GM23338 (cell line): ENCODE measurements at regions not wholly inside any gene's neighbourhood (a gene's known extent, or its start where the extent isn't known, plus 50 kb on each side); places are given as distances from the start of the nearest gene placed in this dataset.

ENCODE experiments used
- ATAC-seq: fragments of 200-7000 bp; cut with Tn5 transposase; 3 replicates; pipeline ENCODE4 v1.9.1; 2020
- DNase-seq: peaks from one replicate; pipeline ENCODE4 v3.0.0-alpha.2; 2015; ENCODE audit warnings: low spot score
- H2AFZ ChIP-seq: fragments of 200-600 bp; sonication (generic); 2 replicates; pipeline ENCODE4 v1.8.0; 2016; ENCODE audit warnings: antibody characterized with exemption, mild to moderate bottlenecking, moderate library complexity
- H3F3A ChIP-seq: fragments of 200-600 bp; sonication (generic); replicated peaks from 2 replicates; pipeline ENCODE4 v1.8.0; 2017; ENCODE audit warnings: antibody characterized with exemption, mixed run types, low read depth
- H3K27ac ChIP-seq: fragments of 200-600 bp; sonication (generic); 2 replicates; pipeline ENCODE4 v1.6.1; 2016; ENCODE audit warnings: low read depth
- H3K27me3 ChIP-seq: fragments of 200-600 bp; sonication (generic); 2 replicates; pipeline ENCODE4 v1.8.0; 2016; ENCODE audit warnings: mild to moderate bottlenecking, mixed run types, moderate library complexity; ENCODE audit not compliant: insufficient read depth
- H3K36me3 ChIP-seq: fragments of 200-600 bp; sonication (generic); 2 replicates; pipeline ENCODE4 v1.8.0; 2016; ENCODE audit warnings: mild to moderate bottlenecking; ENCODE audit not compliant: insufficient read depth
- H3K4me1 ChIP-seq: fragments of 200-600 bp; sonication (generic); 2 replicates; pipeline ENCODE4 v1.8.0; 2016; ENCODE audit warnings: mild to moderate bottlenecking, moderate library complexity; ENCODE audit not compliant: insufficient read depth
- H3K4me2 ChIP-seq: fragments of 200-600 bp; sonication (generic); 2 replicates; pipeline ENCODE4 v1.7.1; 2017; ENCODE audit warnings: mixed run types
- H3K4me3 ChIP-seq: fragments of 200-600 bp; sonication (generic); 2 replicates; pipeline ENCODE4 v1.6.1; 2016; ENCODE audit warnings: mixed run types
- H3K79me2 ChIP-seq: fragments of 200-600 bp; sonication (generic); replicated peaks from 2 replicates; pipeline ENCODE4 v1.8.0; 2017; ENCODE audit warnings: mild to moderate bottlenecking; ENCODE audit not compliant: insufficient read depth
- H3K9me2 ChIP-seq: fragments of 200-600 bp; sonication (generic); 2 replicates; pipeline ENCODE4 v1.8.0; 2017; ENCODE audit not compliant: insufficient read depth
- H4K20me1 ChIP-seq: fragments of 200-600 bp; sonication (generic); replicated peaks from 2 replicates; pipeline ENCODE4 v1.8.0; 2017; ENCODE audit warnings: mild to moderate bottlenecking; ENCODE audit not compliant: insufficient read depth
- H3K27ac Mint-ChIP-seq: 2 replicates; pipeline ENCODE4 v1.8.0; 2020; ENCODE audit warnings: inconsistent platforms, mild to moderate bottlenecking, moderate library complexity, mixed read lengths
- H3K27me3 Mint-ChIP-seq: 3 replicates; pipeline ENCODE4 v1.8.0; 2022; ENCODE audit warnings: low read depth, mild to moderate bottlenecking, moderate library complexity, mixed read lengths, inconsistent platforms; ENCODE audit not compliant: insufficient read depth, poor library complexity
- H3K36me3 Mint-ChIP-seq: 3 replicates; pipeline ENCODE4 v1.8.0; 2021; ENCODE audit warnings: low read depth, mild to moderate bottlenecking, inconsistent platforms, moderate library complexity, mixed read lengths
- H3K4me1 Mint-ChIP-seq: 3 replicates; pipeline ENCODE4 v1.8.0; 2020; ENCODE audit warnings: mild to moderate bottlenecking, inconsistent platforms, mixed read lengths
- H3K4me3 Mint-ChIP-seq: 3 replicates; pipeline ENCODE4 v1.8.0; 2021; ENCODE audit warnings: moderate library complexity, mild to moderate bottlenecking, inconsistent platforms, mixed read lengths
- H3K9me3 Mint-ChIP-seq: 3 replicates; pipeline ENCODE4 v1.8.0; 2020; ENCODE audit warnings: moderate library complexity, mild to moderate bottlenecking, inconsistent platforms, mixed read lengths
- EZH2 ChIP-seq: fragments of 200-600 bp; sonication (generic); IDR thresholded peaks from one replicate; pipeline ENCODE4 v1.8.0; 2017; ENCODE audit warnings: antibody characterized with exemption, mild to moderate bottlenecking, low read depth; ENCODE audit not compliant: unreplicated experiment
- EZH2phosphoT487 ChIP-seq: fragments of 200-600 bp; sonication (generic); IDR thresholded peaks from one replicate; pipeline ENCODE4 v1.8.1; 2018; ENCODE audit warnings: antibody characterized with exemption; ENCODE audit not compliant: unreplicated experiment
- JUNB ChIP-seq: IDR thresholded peaks from one replicate; pipeline ENCODE4 v1.6.1; 2016; ENCODE audit warnings: antibody characterized with exemption; ENCODE audit not compliant: unreplicated experiment
- NANOG ChIP-seq: IDR thresholded peaks from 2 replicates; pipeline ENCODE4 v1.6.1; 2016; ENCODE audit warnings: antibody characterized with exemption, borderline replicate concordance
- ZNF114 ChIP-seq: fragments of 250-450 bp; sonication (Bioruptor Pico); IDR thresholded peaks from 2 replicates; pipeline ENCODE4 v1.5.0; 2020; ENCODE audit warnings: mild to moderate bottlenecking, moderate library complexity
- ZNF331 ChIP-seq: fragments of 250-450 bp; sonication (Bioruptor Pico); IDR thresholded peaks from 2 replicates; pipeline ENCODE4 v1.5.0; 2020; ENCODE audit warnings: low read depth, mild to moderate bottlenecking, moderate library complexity
- TF ChIP-seq, protein P1 (sequence below): fragments of 250-450 bp; sonication (Bioruptor Pico); IDR thresholded peaks from 2 replicates; pipeline ENCODE4 v1.5.0; 2020; ENCODE audit warnings: mild to moderate bottlenecking, moderate library complexity
- TF ChIP-seq, protein P2 (sequence below): IDR thresholded peaks from one replicate; pipeline ENCODE4 v1.6.1; 2018; ENCODE audit warnings: antibody characterized with exemption; ENCODE audit not compliant: unreplicated experiment

DNA sequence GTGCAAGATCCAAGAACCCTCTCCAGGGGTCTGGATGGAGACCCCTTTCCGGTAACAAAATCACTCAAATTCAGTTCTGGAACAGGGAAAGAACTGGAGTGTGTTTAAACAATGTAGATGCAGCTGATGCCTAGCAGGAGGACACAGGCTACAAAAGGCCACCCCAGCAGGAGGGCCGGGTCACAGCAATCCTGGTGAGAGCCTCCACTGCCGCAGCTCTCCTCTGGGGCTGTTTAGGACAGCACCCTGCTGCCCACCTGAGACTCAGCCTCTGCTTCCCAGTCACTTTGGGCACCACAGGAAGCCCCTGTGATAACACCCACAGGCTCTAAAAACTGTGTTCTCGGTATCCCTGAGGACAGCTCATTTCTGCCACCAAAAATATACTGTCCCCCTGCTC is 318.7 kb upstream of the NBEA start:
- H3K4me1 Mint-ChIP-seq, result peaks cover 14% of the 10 kb centered on the region; the same call in 2 of the 3 replicates

GRCh38 chr13:34627509-34628208 is 314.4 kb upstream of the NBEA start:
- Histone ChIP-seq H3K4me3 (no peak overlapping the region), H3K4me2 (no peak overlapping the region), H3K4me1 (peaks cover 3% of the 10 kb centered on the region; the same call in 1 of the 2 replicates), H3K36me3 (no peaks in the 10 kb centered on the region), H4K20me1 (no peaks in the 10 kb centered on the region), H3K79me2 (no peaks in the 10 kb centered on the region), H3K27ac (no peak overlapping the region), H3K27me3 (no peaks in the 10 kb centered on the region), H3F3A (no peaks in the 10 kb centered on the region), H3K9me2 (0 out of 2 replicates have a peak, but pooled peaks cover 4% of the 10 kb centered on the region), H2AFZ (no peak overlapping the region)
- H3K9me3 Mint-ChIP-seq, result peaks cover 5% of the 10 kb centered on the region; the same call in 2 of the 3 replicates
- peaks cover 16% of the 10 kb centered on the region; the same call in 2 of the 3 replicates for H3K4me1 Mint-ChIP-seq
- TF ChIP-seq NANOG, result no peak
- TF ChIP-seq, protein P1, sequence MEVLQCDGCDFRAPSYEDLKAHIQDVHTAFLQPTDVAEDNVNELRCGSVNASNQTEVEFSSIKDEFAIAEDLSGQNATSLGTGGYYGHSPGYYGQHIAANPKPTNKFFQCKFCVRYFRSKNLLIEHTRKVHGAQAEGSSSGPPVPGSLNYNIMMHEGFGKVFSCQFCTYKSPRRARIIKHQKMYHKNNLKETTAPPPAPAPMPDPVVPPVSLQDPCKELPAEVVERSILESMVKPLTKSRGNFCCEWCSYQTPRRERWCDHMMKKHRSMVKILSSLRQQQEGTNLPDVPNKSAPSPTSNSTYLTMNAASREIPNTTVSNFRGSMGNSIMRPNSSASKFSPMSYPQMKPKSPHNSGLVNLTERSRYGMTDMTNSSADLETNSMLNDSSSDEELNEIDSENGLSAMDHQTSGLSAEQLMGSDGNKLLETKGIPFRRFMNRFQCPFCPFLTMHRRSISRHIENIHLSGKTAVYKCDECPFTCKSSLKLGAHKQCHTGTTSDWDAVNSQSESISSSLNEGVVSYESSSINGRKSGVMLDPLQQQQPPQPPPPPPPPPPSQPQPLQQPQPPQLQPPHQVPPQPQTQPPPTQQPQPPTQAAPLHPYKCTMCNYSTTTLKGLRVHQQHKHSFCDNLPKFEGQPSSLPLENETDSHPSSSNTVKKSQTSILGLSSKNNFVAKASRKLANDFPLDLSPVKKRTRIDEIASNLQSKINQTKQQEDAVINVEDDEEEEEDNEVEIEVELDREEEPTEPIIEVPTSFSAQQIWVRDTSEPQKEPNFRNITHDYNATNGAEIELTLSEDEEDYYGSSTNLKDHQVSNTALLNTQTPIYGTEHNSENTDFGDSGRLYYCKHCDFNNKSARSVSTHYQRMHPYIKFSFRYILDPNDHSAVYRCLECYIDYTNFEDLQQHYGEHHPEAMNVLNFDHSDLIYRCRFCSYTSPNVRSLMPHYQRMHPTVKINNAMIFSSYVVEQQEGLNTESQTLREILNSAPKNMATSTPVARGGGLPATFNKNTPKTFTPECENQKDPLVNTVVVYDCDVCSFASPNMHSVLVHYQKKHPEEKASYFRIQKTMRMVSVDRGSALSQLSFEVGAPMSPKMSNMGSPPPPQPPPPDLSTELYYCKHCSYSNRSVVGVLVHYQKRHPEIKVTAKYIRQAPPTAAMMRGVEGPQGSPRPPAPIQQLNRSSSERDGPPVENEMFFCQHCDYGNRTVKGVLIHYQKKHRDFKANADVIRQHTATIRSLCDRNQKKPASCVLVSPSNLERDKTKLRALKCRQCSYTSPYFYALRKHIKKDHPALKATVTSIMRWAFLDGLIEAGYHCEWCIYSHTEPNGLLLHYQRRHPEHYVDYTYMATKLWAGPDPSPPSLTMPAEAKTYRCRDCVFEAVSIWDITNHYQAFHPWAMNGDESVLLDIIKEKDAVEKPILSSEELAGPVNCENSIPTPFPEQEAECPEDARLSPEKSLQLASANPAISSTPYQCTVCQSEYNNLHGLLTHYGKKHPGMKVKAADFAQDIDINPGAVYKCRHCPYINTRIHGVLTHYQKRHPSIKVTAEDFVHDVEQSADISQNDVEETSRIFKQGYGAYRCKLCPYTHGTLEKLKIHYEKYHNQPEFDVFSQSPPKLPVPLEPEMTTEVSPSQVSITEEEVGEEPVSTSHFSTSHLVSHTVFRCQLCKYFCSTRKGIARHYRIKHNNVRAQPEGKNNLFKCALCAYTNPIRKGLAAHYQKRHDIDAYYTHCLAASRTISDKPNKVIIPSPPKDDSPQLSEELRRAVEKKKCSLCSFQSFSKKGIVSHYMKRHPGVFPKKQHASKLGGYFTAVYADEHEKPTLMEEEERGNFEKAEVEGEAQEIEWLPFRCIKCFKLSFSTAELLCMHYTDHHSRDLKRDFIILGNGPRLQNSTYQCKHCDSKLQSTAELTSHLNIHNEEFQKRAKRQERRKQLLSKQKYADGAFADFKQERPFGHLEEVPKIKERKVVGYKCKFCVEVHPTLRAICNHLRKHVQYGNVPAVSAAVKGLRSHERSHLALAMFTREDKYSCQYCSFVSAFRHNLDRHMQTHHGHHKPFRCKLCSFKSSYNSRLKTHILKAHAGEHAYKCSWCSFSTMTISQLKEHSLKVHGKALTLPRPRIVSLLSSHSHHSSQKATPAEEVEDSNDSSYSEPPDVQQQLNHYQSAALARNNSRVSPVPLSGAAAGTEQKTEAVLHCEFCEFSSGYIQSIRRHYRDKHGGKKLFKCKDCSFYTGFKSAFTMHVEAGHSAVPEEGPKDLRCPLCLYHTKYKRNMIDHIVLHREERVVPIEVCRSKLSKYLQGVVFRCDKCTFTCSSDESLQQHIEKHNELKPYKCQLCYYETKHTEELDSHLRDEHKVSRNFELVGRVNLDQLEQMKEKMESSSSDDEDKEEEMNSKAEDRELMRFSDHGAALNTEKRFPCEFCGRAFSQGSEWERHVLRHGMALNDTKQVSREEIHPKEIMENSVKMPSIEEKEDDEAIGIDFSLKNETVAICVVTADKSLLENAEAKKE (CRISPR knock-in tag), result no peak
- H3K4me3 Mint-ChIP-seq, result no peak overlapping the region
- peaks cover 3% of the 10 kb centered on the region for H3K27me3 Mint-ChIP-seq
- no peak overlapping the region for H3K27ac Mint-ChIP-seq
- ATAC-seq (peak; percentile 57), DNase-seq (peak; percentile 29)
- H3K36me3 Mint-ChIP-seq, result peaks cover 4% of the 10 kb centered on the region; the same call in 1 of the 3 replicates

More for the DNA sequence above, 318.7 kb upstream of the NBEA start:
- DNase-seq (no peak), ATAC-seq (peak; percentile 79)
- Histone ChIP-seq H3K27me3 (no peaks in the 10 kb centered on the region), H3K27ac (no peak overlapping the region), H3K4me3 (no peak overlapping the region), H3K9me2 (0 out of 2 replicates have a peak, but pooled peaks cover 8% of the 10 kb centered on the region), H2AFZ (peak overlapping the region; percentile 48; the same call in 1 of the 2 replicates), H3K79me2 (no peaks in the 10 kb centered on the region), H3K4me1 (peaks cover 9% of the 10 kb centered on the region; the same call in 1 of the 2 replicates), H3K4me2 (no peak overlapping the region), H3K36me3 (no peaks in the 10 kb centered on the region), H3F3A (no peaks in the 10 kb centered on the region), H4K20me1 (no peaks in the 10 kb centered on the region)
- Mint-ChIP-seq H3K27me3 (no peaks in the 10 kb centered on the region), H3K27ac (no peak overlapping the region), H3K4me3 (no peak overlapping the region), H3K36me3 (no peaks in the 10 kb centered on the region; the same call in 2 of the 3 replicates), H3K9me3 (no peaks in the 10 kb centered on the region; the same call in 2 of the 3 replicates)
- TF ChIP-seq JUNB, result no peak
- TF ChIP-seq, protein P2, sequence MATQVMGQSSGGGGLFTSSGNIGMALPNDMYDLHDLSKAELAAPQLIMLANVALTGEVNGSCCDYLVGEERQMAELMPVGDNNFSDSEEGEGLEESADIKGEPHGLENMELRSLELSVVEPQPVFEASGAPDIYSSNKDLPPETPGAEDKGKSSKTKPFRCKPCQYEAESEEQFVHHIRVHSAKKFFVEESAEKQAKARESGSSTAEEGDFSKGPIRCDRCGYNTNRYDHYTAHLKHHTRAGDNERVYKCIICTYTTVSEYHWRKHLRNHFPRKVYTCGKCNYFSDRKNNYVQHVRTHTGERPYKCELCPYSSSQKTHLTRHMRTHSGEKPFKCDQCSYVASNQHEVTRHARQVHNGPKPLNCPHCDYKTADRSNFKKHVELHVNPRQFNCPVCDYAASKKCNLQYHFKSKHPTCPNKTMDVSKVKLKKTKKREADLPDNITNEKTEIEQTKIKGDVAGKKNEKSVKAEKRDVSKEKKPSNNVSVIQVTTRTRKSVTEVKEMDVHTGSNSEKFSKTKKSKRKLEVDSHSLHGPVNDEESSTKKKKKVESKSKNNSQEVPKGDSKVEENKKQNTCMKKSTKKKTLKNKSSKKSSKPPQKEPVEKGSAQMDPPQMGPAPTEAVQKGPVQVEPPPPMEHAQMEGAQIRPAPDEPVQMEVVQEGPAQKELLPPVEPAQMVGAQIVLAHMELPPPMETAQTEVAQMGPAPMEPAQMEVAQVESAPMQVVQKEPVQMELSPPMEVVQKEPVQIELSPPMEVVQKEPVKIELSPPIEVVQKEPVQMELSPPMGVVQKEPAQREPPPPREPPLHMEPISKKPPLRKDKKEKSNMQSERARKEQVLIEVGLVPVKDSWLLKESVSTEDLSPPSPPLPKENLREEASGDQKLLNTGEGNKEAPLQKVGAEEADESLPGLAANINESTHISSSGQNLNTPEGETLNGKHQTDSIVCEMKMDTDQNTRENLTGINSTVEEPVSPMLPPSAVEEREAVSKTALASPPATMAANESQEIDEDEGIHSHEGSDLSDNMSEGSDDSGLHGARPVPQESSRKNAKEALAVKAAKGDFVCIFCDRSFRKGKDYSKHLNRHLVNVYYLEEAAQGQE, result no peak
- no peak for TF ChIP-seq EZH2phosphoT487
- TF ChIP-seq NANOG, result no peak
- no peak for TF ChIP-seq ZNF331 (CRISPR knock-in tag)
- no peak for TF ChIP-seq EZH2
- no peak for TF ChIP-seq ZNF114
